ENCODE measurements at regions not wholly inside any gene's neighbourhood (a gene's known extent, or its start where the extent isn't known, plus 50 kb on each side); places are given as distances from the start of the nearest gene placed in this dataset.

- TF ChIP-seq, protein P1, sequence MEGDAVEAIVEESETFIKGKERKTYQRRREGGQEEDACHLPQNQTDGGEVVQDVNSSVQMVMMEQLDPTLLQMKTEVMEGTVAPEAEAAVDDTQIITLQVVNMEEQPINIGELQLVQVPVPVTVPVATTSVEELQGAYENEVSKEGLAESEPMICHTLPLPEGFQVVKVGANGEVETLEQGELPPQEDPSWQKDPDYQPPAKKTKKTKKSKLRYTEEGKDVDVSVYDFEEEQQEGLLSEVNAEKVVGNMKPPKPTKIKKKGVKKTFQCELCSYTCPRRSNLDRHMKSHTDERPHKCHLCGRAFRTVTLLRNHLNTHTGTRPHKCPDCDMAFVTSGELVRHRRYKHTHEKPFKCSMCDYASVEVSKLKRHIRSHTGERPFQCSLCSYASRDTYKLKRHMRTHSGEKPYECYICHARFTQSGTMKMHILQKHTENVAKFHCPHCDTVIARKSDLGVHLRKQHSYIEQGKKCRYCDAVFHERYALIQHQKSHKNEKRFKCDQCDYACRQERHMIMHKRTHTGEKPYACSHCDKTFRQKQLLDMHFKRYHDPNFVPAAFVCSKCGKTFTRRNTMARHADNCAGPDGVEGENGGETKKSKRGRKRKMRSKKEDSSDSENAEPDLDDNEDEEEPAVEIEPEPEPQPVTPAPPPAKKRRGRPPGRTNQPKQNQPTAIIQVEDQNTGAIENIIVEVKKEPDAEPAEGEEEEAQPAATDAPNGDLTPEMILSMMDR (IDR thresholded peaks at IDR 0.05; ENCODE audit: low read depth, low read length, poor library complexity, severe bottlenecking) = no peak
- no peak for TF ChIP-seq EZH2phosphoT487 (IDR thresholded peaks at IDR 0.05; ENCODE audit: borderline replicate concordance, low read length)
Measured at GRCh38 chr10:44574596-44575480, 189.9 kb upstream of the CXCL12 start.

Data from DOHH2 (cell line).